ENCODE measurements at regions not wholly inside any gene's neighbourhood (a gene's known extent, or its start where the extent isn't known, plus 50 kb on each side); places are given as distances from the start of the nearest gene placed in this dataset.

DNA sequence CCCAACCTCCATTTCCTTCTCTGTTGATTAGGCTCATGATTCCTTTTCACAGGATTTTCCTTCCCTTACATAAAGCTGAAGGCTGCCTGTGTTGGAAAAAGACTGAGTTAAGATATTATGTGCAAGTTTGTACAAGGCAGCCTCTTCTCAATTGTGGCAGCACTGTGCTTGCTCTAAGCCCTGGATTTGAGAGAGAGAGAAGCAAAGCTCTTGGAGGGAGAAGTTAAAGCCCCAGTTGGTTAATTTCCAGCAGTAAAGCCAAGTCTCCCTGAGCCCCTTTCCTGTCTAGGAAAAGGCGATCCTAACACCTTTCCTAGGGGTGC, 128.3 kb upstream of the SESN3 start:
- TF ChIP-seq, protein P1, sequence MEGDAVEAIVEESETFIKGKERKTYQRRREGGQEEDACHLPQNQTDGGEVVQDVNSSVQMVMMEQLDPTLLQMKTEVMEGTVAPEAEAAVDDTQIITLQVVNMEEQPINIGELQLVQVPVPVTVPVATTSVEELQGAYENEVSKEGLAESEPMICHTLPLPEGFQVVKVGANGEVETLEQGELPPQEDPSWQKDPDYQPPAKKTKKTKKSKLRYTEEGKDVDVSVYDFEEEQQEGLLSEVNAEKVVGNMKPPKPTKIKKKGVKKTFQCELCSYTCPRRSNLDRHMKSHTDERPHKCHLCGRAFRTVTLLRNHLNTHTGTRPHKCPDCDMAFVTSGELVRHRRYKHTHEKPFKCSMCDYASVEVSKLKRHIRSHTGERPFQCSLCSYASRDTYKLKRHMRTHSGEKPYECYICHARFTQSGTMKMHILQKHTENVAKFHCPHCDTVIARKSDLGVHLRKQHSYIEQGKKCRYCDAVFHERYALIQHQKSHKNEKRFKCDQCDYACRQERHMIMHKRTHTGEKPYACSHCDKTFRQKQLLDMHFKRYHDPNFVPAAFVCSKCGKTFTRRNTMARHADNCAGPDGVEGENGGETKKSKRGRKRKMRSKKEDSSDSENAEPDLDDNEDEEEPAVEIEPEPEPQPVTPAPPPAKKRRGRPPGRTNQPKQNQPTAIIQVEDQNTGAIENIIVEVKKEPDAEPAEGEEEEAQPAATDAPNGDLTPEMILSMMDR (IDR thresholded peaks at IDR 0.05), result no peak
- TF ChIP-seq POLR2A (IDR thresholded peaks at IDR 0.05), result no peak

All from lower leg skin (tissue), 3 donors.